ENCODE measurements at regions not wholly inside any gene's neighbourhood (a gene's known extent, or its start where the extent isn't known, plus 50 kb on each side); places are given as distances from the start of the nearest gene placed in this dataset.

GRCh38 chr4:31234494-31234893, 514.3 kb downstream of the PCDH7 start:
- Histone ChIP-seq H3K9me3 (ENCODE audit: control insufficient read depth in 2 of 3, insufficient read depth in 1 of 3, low read length in 3 of 3) (no peaks in the 10 kb centered on the region), H3K27ac (ENCODE audit: low read depth in 2 of 2, low read length in 2 of 2) (no peak overlapping the region), H3K36me3 (ENCODE audit: control insufficient read depth in 2 of 3, insufficient read depth in 3 of 3, low read length in 3 of 3) (no peaks in the 10 kb centered on the region), H3K4me3 (ENCODE audit: low read length in 3 of 3) (no peak overlapping the region), H3K9ac (ENCODE audit: low read length in 3 of 3) (no peak overlapping the region), H3K4me1 (ENCODE audit: control insufficient read depth in 2 of 3, insufficient read depth in 2 of 3, low read depth in 1 of 3, low read length in 3 of 3) (no peaks in the 10 kb centered on the region), H3K27me3 (ENCODE audit: control insufficient read depth, insufficient read depth, low read length) (no peaks in the 10 kb centered on the region)
- FAIRE-seq (no peak), DNase-seq (no peak)
- intact Hi-C loops (cut with DNase I): no loop called here
- TF ChIP-seq, protein P1, sequence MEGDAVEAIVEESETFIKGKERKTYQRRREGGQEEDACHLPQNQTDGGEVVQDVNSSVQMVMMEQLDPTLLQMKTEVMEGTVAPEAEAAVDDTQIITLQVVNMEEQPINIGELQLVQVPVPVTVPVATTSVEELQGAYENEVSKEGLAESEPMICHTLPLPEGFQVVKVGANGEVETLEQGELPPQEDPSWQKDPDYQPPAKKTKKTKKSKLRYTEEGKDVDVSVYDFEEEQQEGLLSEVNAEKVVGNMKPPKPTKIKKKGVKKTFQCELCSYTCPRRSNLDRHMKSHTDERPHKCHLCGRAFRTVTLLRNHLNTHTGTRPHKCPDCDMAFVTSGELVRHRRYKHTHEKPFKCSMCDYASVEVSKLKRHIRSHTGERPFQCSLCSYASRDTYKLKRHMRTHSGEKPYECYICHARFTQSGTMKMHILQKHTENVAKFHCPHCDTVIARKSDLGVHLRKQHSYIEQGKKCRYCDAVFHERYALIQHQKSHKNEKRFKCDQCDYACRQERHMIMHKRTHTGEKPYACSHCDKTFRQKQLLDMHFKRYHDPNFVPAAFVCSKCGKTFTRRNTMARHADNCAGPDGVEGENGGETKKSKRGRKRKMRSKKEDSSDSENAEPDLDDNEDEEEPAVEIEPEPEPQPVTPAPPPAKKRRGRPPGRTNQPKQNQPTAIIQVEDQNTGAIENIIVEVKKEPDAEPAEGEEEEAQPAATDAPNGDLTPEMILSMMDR (IDR thresholded peaks at IDR 0.05; ENCODE audit: borderline replicate concordance, extremely low read depth, insufficient read depth): no peak

DNA sequence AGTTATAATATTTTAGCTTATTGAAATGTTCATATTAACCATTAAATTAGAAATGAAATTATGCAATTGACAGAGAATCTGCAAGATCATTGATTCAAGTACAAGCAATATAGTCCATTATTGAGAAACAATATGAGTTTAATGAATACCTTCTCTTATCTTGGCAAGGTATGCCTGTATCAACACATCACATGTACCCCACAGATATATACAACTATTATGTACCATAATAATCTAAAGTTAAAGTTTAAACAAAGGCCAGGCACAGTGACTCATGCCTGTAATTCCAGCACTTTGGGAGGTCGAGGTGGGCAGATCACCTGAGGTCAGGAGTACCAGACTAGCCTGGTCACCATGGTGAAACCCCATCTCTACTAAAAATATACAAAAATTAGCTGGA, 514.7 kb downstream of the PCDH7 start:
- no peaks in the 10 kb centered on the region for H3K27me3 ChIP-seq (ENCODE audit: control insufficient read depth, insufficient read depth, low read length)
- no peaks in the 10 kb centered on the region for H3K4me1 ChIP-seq (ENCODE audit: control insufficient read depth in 2 of 3, insufficient read depth in 2 of 3, low read depth in 1 of 3, low read length in 3 of 3)
- TF ChIP-seq, protein P1 (IDR thresholded peaks at IDR 0.05; ENCODE audit: borderline replicate concordance, extremely low read depth, insufficient read depth): no peak
- H3K4me3 ChIP-seq (ENCODE audit: low read length in 3 of 3): no peak overlapping the region
- no peak for DNase-seq
- no peak overlapping the region for H3K27ac ChIP-seq (ENCODE audit: low read depth in 2 of 2, low read length in 2 of 2)
- no peaks in the 10 kb centered on the region for H3K9me3 ChIP-seq (ENCODE audit: control insufficient read depth in 2 of 3, insufficient read depth in 1 of 3, low read length in 3 of 3)
- no peak for FAIRE-seq
- H3K9ac ChIP-seq (ENCODE audit: low read length in 3 of 3): no peak overlapping the region
- intact Hi-C loops (cut with DNase I): no loop called here
- no peaks in the 10 kb centered on the region for H3K36me3 ChIP-seq (ENCODE audit: control insufficient read depth in 2 of 3, insufficient read depth in 3 of 3, low read length in 3 of 3)

DNA sequence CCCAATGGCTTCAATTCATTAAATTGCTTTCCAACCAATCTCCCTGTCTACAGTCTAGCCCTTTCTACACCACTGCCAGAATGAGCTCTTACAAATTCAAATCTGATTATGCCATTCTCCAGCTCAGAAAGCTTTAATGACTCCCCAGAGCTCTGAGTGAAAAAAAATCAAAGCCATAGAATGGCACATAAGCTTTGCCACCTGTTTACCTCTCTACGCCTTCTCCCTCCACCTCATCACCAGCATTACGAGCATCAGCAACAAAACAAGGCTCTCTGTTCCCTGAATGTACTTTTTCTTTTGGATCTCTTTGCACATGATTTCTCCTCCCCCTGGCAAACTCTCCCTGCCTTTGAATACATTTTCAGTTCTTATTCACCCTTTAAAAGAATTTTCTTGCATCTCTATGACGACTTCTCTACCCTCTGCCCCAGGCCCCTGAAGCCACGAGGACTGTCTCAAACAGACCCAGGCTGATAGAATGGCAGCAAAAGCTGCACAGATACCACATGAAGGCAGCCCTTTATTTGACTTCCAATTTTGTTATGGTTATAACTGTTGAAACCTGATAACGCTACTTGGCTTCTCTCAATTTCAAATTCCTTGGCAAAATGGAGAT, 516.0 kb downstream of the PCDH7 start:
- intact Hi-C loops (cut with DNase I): no loop called here
- TF ChIP-seq, protein P1 (IDR thresholded peaks at IDR 0.05; ENCODE audit: borderline replicate concordance, extremely low read depth, insufficient read depth): no peak
- Histone ChIP-seq H3K36me3 (ENCODE audit: control insufficient read depth in 2 of 3, insufficient read depth in 3 of 3, low read length in 3 of 3) (no peaks in the 10 kb centered on the region), H3K9me3 (ENCODE audit: control insufficient read depth in 2 of 3, insufficient read depth in 1 of 3, low read length in 3 of 3) (no peaks in the 10 kb centered on the region), H3K27ac (ENCODE audit: low read depth in 2 of 2, low read length in 2 of 2) (no peak overlapping the region), H3K9ac (ENCODE audit: low read length in 3 of 3) (no peak overlapping the region), H3K4me1 (ENCODE audit: control insufficient read depth in 2 of 3, insufficient read depth in 2 of 3, low read depth in 1 of 3, low read length in 3 of 3) (no peaks in the 10 kb centered on the region), H3K4me3 (ENCODE audit: low read length in 3 of 3) (no peak overlapping the region), H3K27me3 (ENCODE audit: control insufficient read depth, insufficient read depth, low read length) (no peaks in the 10 kb centered on the region)
- DNase-seq: no peak
- FAIRE-seq: no peak

- no peak overlapping the region for H3K4me3 ChIP-seq (ENCODE audit: low read length in 3 of 3)
- no peak for DNase-seq
These were observed 516.5 kb downstream of the PCDH7 start for GRCh38 chr4:31236639-31237173.

More at GRCh38 chr4:31236639-31237173, 516.5 kb downstream of the PCDH7 start:
- no peak for FAIRE-seq
- Histone ChIP-seq H3K27me3 (ENCODE audit: control insufficient read depth, insufficient read depth, low read length) (no peaks in the 10 kb centered on the region), H3K4me1 (ENCODE audit: control insufficient read depth in 2 of 3, insufficient read depth in 2 of 3, low read depth in 1 of 3, low read length in 3 of 3) (no peaks in the 10 kb centered on the region), H3K9me3 (ENCODE audit: control insufficient read depth in 2 of 3, insufficient read depth in 1 of 3, low read length in 3 of 3) (no peaks in the 10 kb centered on the region), H3K36me3 (ENCODE audit: control insufficient read depth in 2 of 3, insufficient read depth in 3 of 3, low read length in 3 of 3) (no peaks in the 10 kb centered on the region), H3K27ac (ENCODE audit: low read depth in 2 of 2, low read length in 2 of 2) (no peak overlapping the region), H3K9ac (ENCODE audit: low read length in 3 of 3) (no peak overlapping the region)
- TF ChIP-seq, protein P1 (IDR thresholded peaks at IDR 0.05; ENCODE audit: borderline replicate concordance, extremely low read depth, insufficient read depth): no peak
- intact Hi-C loops (cut with DNase I): no loop called here

Data from kidney (tissue), 13 donors.